Gastroesophageal sphincter (tissue), 3 donors: ENCODE measurements at regions not wholly inside any gene's neighbourhood (a gene's known extent, or its start where the extent isn't known, plus 50 kb on each side); places are given as distances from the start of the nearest gene placed in this dataset.

Source experiments
- CTCF ChIP-seq, 4 experiments: fragments of 200-600 bp in 2 of 4; fragments of 450-650 bp in 2 of 4; sonication (generic) in 1 of 4; IDR thresholded peaks; one replicate each; pipeline ENCODE4 v1.5.1; 2017 to 2019; ENCODE audit warnings: antibody characterized with exemption in 4 of 4, mild to moderate bottlenecking in 2 of 4, moderate library complexity in 2 of 4
- EP300 ChIP-seq: sonication (generic); formaldehyde crosslinking; IDR thresholded peaks from one replicate; pipeline ENCODE4 v1.6.1; 2017; ENCODE audit warnings: antibody characterized with exemption, mild to moderate bottlenecking
- POLR2A ChIP-seq, 2 donors: fragments of 450-650 bp; IDR thresholded peaks; one replicate each; pipeline ENCODE4 v1.6.1; 2017; ENCODE audit warnings: antibody characterized with exemption in 2 of 2, mild to moderate bottlenecking in 2 of 2, moderate library complexity in 1 of 2

GRCh38 chr5:78706381-78706780 lies 57.8 kb upstream of the LHFPL2 start:
- TF ChIP-seq CTCF (IDR thresholded peaks at IDR 0.05) = no peak
- TF ChIP-seq POLR2A (IDR thresholded peaks at IDR 0.05) = no peak
- TF ChIP-seq EP300 = no peak
